HUES64 (cell line): ENCODE measurements at regions not wholly inside any gene's neighbourhood (a gene's known extent, or its start where the extent isn't known, plus 50 kb on each side); places are given as distances from the start of the nearest gene placed in this dataset.
A peak's percentile ranks its signal among the peaks of the same experiment; 100 is the strongest.
"Not testable (repeated sequence)": the region's sequence is repeated elsewhere in the genome, so short reads cannot be mapped to it uniquely, and the experiment has no call there.

ENCODE experiments used
- H3K27ac ChIP-seq: 2 replicates; pipeline ENCODE4 v1.7.0; 2013; ENCODE audit warnings: low read depth, low read length, inconsistent platforms
- H3K27me3 ChIP-seq: 2 replicates; pipeline ENCODE4 v1.6.1; 2013; ENCODE audit warnings: mild to moderate bottlenecking, low read length; ENCODE audit not compliant: insufficient read depth
- H3K36me3 ChIP-seq: 2 replicates; pipeline ENCODE4 v1.6.1; 2013; ENCODE audit warnings: mild to moderate bottlenecking, low read length; ENCODE audit not compliant: insufficient read depth
- H3K4me1 ChIP-seq: 2 replicates; pipeline ENCODE4 v1.6.1; 2013; ENCODE audit warnings: mild to moderate bottlenecking, low read length, moderate library complexity; ENCODE audit not compliant: insufficient read depth
- H3K4me3 ChIP-seq: 2 replicates; pipeline ENCODE4 v1.5.1; 2013; ENCODE audit warnings: mild to moderate bottlenecking, low read length, moderate library complexity
- H3K9ac ChIP-seq: 2 replicates; pipeline ENCODE4 v1.6.1; 2013; ENCODE audit warnings: mild to moderate bottlenecking, low read depth, low read length
- H3K9me3 ChIP-seq: 2 replicates; pipeline ENCODE4 v1.6.1; 2013; ENCODE audit warnings: low read depth, low read length; ENCODE audit not compliant: insufficient read depth
- WGBS: fragments of 150-250, 120-280 bp; methylation state at CpG from one replicate; pipeline ENCODE4 v1.1.7; 2013; ENCODE audit warnings: missing lambda C conversion rate; 5-methylcytosine and 5-hydroxymethylcytosine counted together

- 95% methylated on average over 5 of the region's 5 CpGs for WGBS
- Histone ChIP-seq H3K27me3 (no peaks in the 10 kb centered on the region), H3K27ac (no peak overlapping the region), H3K4me1 (no peaks in the 10 kb centered on the region), H3K36me3 (no peaks in the 10 kb centered on the region), H3K9ac (no peak overlapping the region), H3K4me3 (no peak overlapping the region), H3K9me3 (no peaks in the 10 kb centered on the region)
Observed at GRCh38 chr14:38705220-38705619, 397.8 kb downstream of the SEC23A start.

DNA sequence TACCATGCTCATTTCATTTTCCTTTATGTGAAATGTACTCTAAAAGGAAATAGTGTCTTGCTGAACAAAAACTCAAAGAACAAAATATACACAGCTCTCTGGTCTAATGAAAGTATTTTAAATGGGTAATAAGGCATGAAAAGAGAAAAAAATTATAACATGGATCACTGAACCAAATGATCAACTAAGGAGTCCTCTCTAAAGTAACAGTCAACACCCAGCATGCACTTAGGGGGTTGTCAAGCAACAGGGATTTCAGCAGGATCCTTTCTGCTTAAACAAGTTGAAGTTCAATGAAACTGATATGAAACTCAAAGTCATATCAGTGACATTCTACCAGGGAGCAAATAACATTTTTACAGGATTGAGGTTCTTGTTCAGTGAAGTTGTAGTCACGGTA, 398.8 kb downstream of the SEC23A start:
- H3K9ac ChIP-seq: no peak overlapping the region
- no peaks in the 10 kb centered on the region for H3K9me3 ChIP-seq
- H3K4me1 ChIP-seq: no peaks in the 10 kb centered on the region
- no peaks in the 10 kb centered on the region for H3K36me3 ChIP-seq
- no peaks in the 10 kb centered on the region for H3K27me3 ChIP-seq
- 100% methylated on average over 1 of the region's 1 CpG for WGBS
- no peak overlapping the region for H3K4me3 ChIP-seq
- H3K27ac ChIP-seq: no peak overlapping the region

- Histone ChIP-seq H3K4me1 (no peaks in the 10 kb centered on the region), H3K27ac (no peak overlapping the region), H3K9ac (no peak overlapping the region), H3K36me3 (no peaks in the 10 kb centered on the region), H3K9me3 (0 out of 2 replicates have a peak, but pooled peaks cover 4% of the 10 kb centered on the region), H3K4me3 (no peak overlapping the region), H3K27me3 (no peaks in the 10 kb centered on the region)
- 100% methylated on average over 2 of the region's 3 CpGs for WGBS
Observed at GRCh38 chr14:38696925-38697324, 406.1 kb downstream of the SEC23A start.

- 0 out of 2 replicates have a peak, but pooled peaks cover 4% of the 10 kb centered on the region for H3K9me3 ChIP-seq
- H3K9ac ChIP-seq: no peak overlapping the region
- no peaks in the 10 kb centered on the region for H3K27me3 ChIP-seq
- WGBS: 100% methylated on average over 1 of the region's 2 CpGs
- no peak overlapping the region for H3K4me3 ChIP-seq
- H3K4me1 ChIP-seq: no peaks in the 10 kb centered on the region
- no peak overlapping the region for H3K27ac ChIP-seq
- H3K36me3 ChIP-seq: no peaks in the 10 kb centered on the region
Observed at GRCh38 chr14:38693423-38693822, 409.6 kb downstream of the SEC23A start.

DNA sequence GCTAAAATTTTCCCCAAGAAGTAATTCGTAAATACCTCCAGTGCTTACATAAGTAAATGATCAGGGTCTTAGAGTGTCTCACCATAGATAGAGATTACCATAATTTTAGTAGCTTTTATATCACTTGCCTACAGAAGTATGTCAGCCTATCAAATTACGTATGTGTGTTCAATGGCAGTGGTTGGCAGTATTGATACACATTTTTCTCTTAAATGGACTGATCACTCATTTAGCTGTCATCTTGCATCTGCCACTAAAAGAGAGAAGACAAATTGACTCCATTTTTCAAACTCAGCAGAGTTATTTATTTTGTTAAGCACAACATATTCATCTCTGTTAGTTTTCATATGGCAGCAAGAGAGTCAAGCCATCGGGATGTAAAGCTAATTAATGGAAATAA, 413.1 kb upstream of the CLEC14A start:
- WGBS: 100% methylated on average over 1 of the region's 3 CpGs
- Histone ChIP-seq H3K4me1 (no peaks in the 10 kb centered on the region), H3K27me3 (no peaks in the 10 kb centered on the region), H3K36me3 (no peaks in the 10 kb centered on the region), H3K4me3 (no peak overlapping the region), H3K9me3 (no peaks in the 10 kb centered on the region), H3K27ac (no peak overlapping the region), H3K9ac (no peak overlapping the region)

GRCh38 chr14:38663382-38663781, 407.5 kb upstream of the CLEC14A start:
- no peaks in the 10 kb centered on the region for H3K4me1 ChIP-seq
- H3K27ac ChIP-seq: no peak overlapping the region
- H3K27me3 ChIP-seq: no peaks in the 10 kb centered on the region
- no peak overlapping the region for H3K9ac ChIP-seq
- 100% methylated on average over 1 of the region's 1 CpG for WGBS
- H3K36me3 ChIP-seq: no peaks in the 10 kb centered on the region
- H3K4me3 ChIP-seq: no peak overlapping the region
- H3K9me3 ChIP-seq: no peaks in the 10 kb centered on the region

GRCh38 chr14:38662781-38663180, 406.9 kb upstream of the CLEC14A start:
- no peaks in the 10 kb centered on the region for H3K9me3 ChIP-seq
- 77% methylated on average over 3 of the region's 3 CpGs for WGBS

DNA sequence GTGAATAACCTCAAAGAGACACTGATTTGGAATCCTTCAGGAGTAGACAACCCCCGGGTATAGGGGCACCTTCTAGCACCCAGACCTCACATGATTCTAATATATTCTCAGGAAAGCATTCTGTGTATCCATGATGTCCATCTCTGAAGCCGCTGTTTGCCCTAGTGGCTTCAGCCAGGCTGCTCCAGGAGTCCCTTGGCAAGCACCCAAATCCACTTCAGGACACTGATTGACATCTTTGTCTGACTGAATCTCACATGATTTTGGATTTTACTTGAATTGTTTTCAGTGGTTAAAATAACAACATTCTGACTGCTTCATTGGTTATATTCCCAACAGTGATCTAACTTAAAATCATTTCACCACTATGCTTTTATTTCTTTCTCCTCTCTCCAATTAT, 390.5 kb upstream of the CLEC14A start:
- H3K36me3 ChIP-seq: no peaks in the 10 kb centered on the region
- H3K4me1 ChIP-seq: no peaks in the 10 kb centered on the region
- H3K27ac ChIP-seq: no peak overlapping the region
- no peaks in the 10 kb centered on the region for H3K9me3 ChIP-seq
- H3K27me3 ChIP-seq: no peaks in the 10 kb centered on the region
- no peak overlapping the region for H3K9ac ChIP-seq
- no peak overlapping the region for H3K4me3 ChIP-seq
- WGBS: 85% methylated on average over 2 of the region's 2 CpGs

More at GRCh38 chr14:38662781-38663180, 406.9 kb upstream of the CLEC14A start:
- no peak overlapping the region for H3K27ac ChIP-seq
- no peak overlapping the region for H3K4me3 ChIP-seq
- no peaks in the 10 kb centered on the region for H3K36me3 ChIP-seq
- no peak overlapping the region for H3K9ac ChIP-seq
- no peaks in the 10 kb centered on the region for H3K27me3 ChIP-seq
- no peaks in the 10 kb centered on the region for H3K4me1 ChIP-seq

DNA sequence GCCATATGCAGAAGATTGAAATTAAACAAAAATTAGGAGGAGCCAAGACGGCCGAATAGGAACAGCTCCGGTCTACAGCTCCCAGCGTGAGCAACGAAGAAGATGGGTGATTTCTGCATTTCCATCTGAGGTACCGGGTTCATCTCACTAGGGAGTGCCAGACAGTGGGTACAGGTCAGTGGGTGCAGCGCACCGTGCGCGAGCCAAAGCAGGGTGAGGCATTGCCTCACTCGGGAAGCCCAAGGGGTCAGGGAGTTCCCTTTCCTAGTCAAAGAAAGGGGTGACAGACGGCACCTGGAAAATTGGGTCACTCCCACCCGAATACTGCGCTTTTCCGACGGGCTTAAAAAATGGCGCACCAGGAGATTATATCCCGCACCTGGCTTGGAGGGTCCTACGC, 379.0 kb upstream of the CLEC14A start:
- H3K9me3 ChIP-seq: peaks cover 20% of the 10 kb centered on the region
- not testable (repeated sequence) for H3K36me3 ChIP-seq, H3K4me3 ChIP-seq, H3K9ac ChIP-seq, H3K27me3 ChIP-seq, H3K27ac ChIP-seq, H3K4me1 ChIP-seq
- 96% methylated on average over 19 of the region's 19 CpGs for WGBS

- Histone ChIP-seq H3K27ac (peak overlapping the region; percentile 58; the same call in 1 of the 2 replicates), H3K27me3 (no peaks in the 10 kb centered on the region)
- WGBS: 68% methylated on average over 3 of the region's 3 CpGs
Observed at GRCh38 chr14:38629412-38629811, 373.5 kb upstream of the CLEC14A start.

GRCh38 chr14:38627163-38627562, 371.3 kb upstream of the CLEC14A start:
- Histone ChIP-seq H3K4me1 (no peaks in the 10 kb centered on the region), H3K9me3 (peaks cover 28% of the 10 kb centered on the region), H3K4me3 (no peak overlapping the region), H3K27ac (no peak overlapping the region), H3K9ac (no peak overlapping the region), H3K27me3 (no peaks in the 10 kb centered on the region), H3K36me3 (no peaks in the 10 kb centered on the region)
- WGBS: 93% methylated on average over 2 of the region's 2 CpGs

More at GRCh38 chr14:38629412-38629811, 373.5 kb upstream of the CLEC14A start:
- peaks cover 40% of the 10 kb centered on the region for H3K9me3 ChIP-seq
- H3K4me1 ChIP-seq: no peaks in the 10 kb centered on the region
- no peak overlapping the region for H3K9ac ChIP-seq
- no peaks in the 10 kb centered on the region for H3K36me3 ChIP-seq
- H3K4me3 ChIP-seq: no peak overlapping the region

DNA sequence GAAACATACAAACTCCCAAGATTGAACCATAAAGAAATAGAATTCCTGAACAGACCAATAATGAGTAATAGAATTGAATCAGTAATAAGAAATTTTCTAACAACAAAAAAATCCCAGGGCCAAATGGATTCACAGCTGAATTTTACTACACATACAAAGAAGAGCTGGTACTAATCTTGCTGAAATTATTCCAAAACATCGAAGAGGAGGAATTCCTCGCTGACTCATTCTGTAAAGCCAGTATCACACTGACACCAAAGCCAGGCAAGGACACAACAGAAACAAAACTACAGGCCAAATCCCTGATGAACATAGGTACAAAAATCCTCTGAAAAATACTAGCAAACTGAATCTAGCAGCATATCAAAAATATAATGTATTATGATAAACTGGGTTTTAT, 367.8 kb upstream of the CLEC14A start:
- Histone ChIP-seq H3K4me1 (no peaks in the 10 kb centered on the region), H3K36me3 (no peaks in the 10 kb centered on the region), H3K4me3 (no peak overlapping the region), H3K9ac (no peak overlapping the region), H3K27ac (no peak overlapping the region), H3K27me3 (no peaks in the 10 kb centered on the region), H3K9me3 (peaks cover 15% of the 10 kb centered on the region)
- WGBS: 92% methylated on average over 2 of the region's 2 CpGs
